ENCODE measurements at regions not wholly inside any gene's neighbourhood (a gene's known extent, or its start where the extent isn't known, plus 50 kb on each side); places are given as distances from the start of the nearest gene placed in this dataset.
A peak's percentile ranks its signal among the peaks of the same experiment; 100 is the strongest.

- TF ChIP-seq, protein P1, sequence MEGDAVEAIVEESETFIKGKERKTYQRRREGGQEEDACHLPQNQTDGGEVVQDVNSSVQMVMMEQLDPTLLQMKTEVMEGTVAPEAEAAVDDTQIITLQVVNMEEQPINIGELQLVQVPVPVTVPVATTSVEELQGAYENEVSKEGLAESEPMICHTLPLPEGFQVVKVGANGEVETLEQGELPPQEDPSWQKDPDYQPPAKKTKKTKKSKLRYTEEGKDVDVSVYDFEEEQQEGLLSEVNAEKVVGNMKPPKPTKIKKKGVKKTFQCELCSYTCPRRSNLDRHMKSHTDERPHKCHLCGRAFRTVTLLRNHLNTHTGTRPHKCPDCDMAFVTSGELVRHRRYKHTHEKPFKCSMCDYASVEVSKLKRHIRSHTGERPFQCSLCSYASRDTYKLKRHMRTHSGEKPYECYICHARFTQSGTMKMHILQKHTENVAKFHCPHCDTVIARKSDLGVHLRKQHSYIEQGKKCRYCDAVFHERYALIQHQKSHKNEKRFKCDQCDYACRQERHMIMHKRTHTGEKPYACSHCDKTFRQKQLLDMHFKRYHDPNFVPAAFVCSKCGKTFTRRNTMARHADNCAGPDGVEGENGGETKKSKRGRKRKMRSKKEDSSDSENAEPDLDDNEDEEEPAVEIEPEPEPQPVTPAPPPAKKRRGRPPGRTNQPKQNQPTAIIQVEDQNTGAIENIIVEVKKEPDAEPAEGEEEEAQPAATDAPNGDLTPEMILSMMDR (conservative IDR thresholded peaks at IDR 0.05) = no peak
- no peak overlapping the region for H3K27ac ChIP-seq
Observed at GRCh38 chr2:49371128-49371701, 216.9 kb upstream of the FSHR start.

DNA sequence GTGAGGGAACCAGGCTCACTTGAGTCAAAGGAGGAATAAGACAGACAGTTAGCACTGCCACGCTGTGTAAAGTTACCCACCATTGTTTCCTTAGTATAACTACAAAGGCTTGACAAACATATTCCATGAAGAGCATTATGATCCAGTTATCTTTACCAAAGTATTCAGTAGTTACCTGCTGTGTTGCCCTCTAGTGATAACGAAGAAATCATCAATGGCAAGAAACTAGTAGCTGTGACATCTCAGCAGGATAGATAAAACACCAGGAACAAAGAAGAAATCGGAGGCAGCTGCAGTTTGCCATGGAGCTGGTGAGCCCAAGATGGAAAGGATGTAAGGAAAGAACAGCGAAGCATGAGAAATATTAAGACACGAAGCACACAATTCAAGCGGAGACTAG is 215.3 kb upstream of the FSHR start:
- no peak overlapping the region for H3K27ac ChIP-seq
- TF ChIP-seq, protein P1 (conservative IDR thresholded peaks at IDR 0.05) = 0 out of 2 replicates have a peak, but pooled peaks have one; percentile 26

DNA sequence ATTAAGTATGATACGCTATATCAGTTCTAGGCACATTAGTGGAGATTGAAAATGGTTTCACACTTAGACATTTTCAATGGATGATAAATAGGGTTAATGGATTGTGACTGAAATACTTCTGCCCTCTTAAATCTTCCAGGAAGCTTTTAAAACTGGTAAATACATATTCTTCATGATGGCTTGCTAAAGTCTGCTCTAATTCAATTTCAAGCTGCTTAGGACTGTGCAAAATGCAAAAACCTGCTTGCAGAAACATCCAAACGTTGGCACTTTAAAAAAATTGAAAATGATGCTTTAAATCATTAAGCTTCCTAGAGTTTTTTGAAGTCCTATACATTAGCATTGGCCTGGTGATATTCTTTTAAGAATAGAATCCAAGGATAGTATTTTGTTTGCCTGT is 214.8 kb upstream of the FSHR start:
- TF ChIP-seq, protein P1 (conservative IDR thresholded peaks at IDR 0.05) = no peak
- no peak overlapping the region for H3K27ac ChIP-seq

DNA sequence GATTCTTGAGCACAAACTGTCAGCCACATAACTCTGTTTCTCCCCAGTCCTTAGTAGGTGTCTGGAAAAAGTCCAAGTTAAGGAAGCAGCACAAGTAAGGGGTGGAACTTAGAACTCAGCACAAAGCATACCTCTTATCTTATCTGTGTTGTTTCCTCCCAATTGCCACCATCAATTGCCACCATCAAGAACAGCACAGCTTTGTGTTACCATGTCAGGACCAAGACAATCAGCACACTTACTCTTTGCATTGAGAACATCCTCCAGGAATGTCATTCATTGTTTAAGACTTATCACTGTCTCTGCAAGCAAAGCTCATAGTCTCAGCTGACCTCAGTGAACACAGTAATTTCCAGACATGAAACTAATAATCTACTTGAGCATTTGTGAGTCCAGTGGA is 212.7 kb upstream of the FSHR start:
- TF ChIP-seq, protein P1 (conservative IDR thresholded peaks at IDR 0.05) = no peak
- no peak overlapping the region for H3K27ac ChIP-seq

DNA sequence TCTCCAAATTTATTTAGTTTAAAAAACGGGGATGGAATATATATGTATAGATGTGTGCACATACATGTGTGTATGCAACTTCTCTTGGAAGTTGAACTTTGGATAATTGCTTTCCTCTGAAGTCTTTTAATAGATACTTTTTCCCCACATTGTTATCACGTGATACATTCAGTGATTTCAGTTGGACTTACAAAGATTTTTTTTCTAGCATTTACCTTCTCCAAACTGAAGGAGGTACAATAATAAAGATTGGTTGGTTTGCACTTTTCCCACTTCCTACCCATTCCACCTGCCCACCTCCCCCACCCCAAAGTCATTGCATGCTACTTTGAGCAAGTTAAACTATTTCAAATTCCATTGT is 206.1 kb upstream of the FSHR start:
- TF ChIP-seq, protein P1 (conservative IDR thresholded peaks at IDR 0.05) = no peak
- no peak overlapping the region for H3K27ac ChIP-seq

DNA sequence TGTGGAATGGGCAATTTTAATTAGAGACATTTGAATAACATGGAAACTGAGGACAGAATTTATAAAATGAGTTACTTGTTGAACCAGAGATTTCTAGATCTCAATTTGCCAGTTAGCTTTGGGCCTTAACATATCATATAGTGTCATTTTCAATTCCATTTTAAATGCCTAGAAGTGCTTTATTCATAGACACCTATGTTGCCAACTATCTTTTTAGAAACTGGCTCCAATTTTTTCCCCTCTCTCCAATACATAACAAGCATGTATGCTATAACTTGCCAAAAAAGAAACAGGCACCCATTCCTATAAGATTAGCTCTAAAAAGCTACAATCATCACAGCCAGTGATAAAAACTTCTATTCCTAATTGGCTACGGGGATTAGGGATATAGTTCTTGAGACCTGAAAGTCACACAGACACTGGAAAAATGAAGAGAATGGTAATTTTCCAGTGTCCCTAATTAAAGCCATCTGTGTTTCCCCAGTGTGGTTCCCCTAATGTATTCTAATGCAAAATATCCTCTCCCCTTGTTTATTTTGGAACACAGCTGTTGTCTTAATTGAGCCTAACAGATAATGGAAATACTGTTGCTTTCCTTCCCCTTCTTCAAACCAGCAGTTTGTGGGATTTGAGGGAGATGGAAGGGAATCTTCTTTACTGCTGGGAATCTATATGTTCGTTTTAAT is 205.5 kb upstream of the FSHR start:
- TF ChIP-seq, protein P1 (conservative IDR thresholded peaks at IDR 0.05) = no peak
- H3K27ac ChIP-seq = no peak overlapping the region

DNA sequence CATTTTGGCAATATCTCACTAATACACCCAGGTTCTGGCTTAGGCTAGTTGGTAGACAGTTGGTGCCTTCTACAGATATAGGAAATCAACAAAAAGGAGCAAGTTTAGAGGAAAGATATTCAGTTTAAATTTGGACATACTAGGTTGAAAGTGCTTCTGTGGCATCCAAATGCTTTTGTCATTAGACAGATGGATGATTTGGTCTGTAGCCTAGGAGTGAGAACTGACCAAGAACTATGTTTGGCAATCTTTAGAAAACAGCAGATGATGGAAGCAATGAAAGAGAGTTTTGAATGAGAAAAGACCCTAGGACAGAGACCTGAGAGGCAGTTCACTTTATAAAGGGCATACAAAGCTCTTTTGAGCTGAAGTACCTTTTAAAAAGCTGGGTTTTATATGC is 201.3 kb upstream of the FSHR start:
- H3K27ac ChIP-seq = no peak overlapping the region
- TF ChIP-seq, protein P1 (conservative IDR thresholded peaks at IDR 0.05) = no peak
